AG10803 (cell line): ENCODE measurements at regions not wholly inside any gene's neighbourhood (a gene's known extent, or its start where the extent isn't known, plus 50 kb on each side); places are given as distances from the start of the nearest gene placed in this dataset.
"Not testable (repeated sequence)": the region's sequence is repeated elsewhere in the genome, so short reads cannot be mapped to it uniquely, and the experiment has no call there.

ENCODE experiments used
- DNase-seq: peaks from one replicate; pipeline ENCODE4 v3.0.0; 2010; ENCODE audit warnings: low read depth
- H3K4me3 ChIP-seq: 2 replicates; pipeline ENCODE4 v1.5.1; 2011; ENCODE audit warnings: mild to moderate bottlenecking, low read length, control low read depth
- CTCF ChIP-seq: conservative IDR thresholded peaks from 2 replicates; pipeline ENCODE4 v1.5.1; 2011; ENCODE audit warnings: mild to moderate bottlenecking, low read length, control low read depth, inconsistent platforms

GRCh38 chr1:221981461-221981860 lies 239.6 kb upstream of the DUSP10 start:
- TF ChIP-seq CTCF: no peak
- DNase-seq: peak; percentile 38
- no peak overlapping the region for H3K4me3 ChIP-seq

GRCh38 chr1:221979444-221980032 lies 237.6 kb upstream of the DUSP10 start:
- no peak; the same call in 1 of the 2 replicates for TF ChIP-seq CTCF

GRCh38 chr1:221978631-221979334 lies 236.9 kb upstream of the DUSP10 start:
- not testable (repeated sequence) for DNase-seq, H3K4me3 ChIP-seq

More at GRCh38 chr1:221979444-221980032, 237.6 kb upstream of the DUSP10 start:
- DNase-seq: no peak
- H3K4me3 ChIP-seq: no peak overlapping the region

DNA sequence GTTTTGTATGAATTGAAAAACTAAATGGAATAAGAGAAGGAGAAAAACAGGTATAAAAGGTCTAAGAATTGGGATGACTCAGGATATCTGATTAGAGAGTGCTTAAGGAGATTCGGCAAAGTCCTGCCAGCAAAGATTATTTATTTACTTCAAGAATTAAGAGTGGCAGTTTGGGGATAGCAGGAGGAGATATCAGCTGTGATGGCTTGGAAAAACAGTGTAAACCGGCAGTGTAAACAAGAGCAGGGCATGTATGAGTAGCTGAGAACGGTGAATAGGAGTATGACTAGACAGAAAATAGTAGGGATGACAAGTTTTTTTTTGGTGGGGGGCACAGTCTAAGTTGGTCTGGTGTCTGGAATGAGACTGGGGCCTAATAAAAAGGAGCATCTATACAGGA lies 231.9 kb upstream of the DUSP10 start:
- not testable (repeated sequence) for H3K4me3 ChIP-seq, DNase-seq

DNA sequence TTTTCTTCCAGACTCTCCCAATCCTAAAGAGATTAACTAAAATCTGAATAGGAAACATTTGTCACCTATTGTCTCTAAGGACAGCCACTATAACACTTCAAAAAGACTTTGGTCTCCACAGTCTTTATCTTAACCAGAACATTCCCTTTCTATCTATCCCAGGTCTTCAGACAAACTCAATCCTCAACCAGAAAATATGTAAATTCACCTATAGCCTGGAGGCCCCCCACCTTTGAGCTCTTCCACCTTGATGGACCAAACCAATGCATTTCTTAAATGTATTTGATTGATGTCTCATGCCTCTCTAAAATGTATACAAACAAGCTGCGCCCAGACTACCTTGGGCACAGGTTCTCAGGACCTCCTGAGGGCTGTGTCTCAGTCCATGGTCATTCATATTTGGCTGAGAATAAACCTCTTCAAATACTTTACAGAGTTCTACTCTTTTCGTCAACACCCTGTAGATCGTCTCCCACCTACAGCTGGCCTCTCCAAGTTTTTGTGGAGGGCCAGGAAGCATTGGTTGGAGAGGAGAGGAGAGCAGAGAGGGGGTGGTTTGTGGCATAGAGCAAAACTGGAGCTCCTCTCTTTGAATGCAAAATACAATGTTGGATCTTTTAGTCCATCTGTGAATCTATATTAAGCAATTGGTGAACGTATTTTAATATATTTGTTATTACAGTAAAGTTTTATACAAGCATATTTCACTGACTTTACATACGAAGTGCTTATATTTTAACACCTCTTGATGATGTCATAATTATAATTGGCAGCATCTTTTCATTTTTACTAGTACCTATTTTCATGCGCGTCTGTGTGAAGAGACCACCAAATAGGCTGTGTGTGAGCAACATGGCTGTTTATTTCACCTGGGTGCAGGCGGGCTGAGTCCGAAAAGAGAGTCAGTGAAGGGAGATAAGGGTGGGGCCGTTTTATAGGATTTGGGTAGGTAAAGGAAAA lies 230.7 kb upstream of the DUSP10 start:
- no peak overlapping the region for H3K4me3 ChIP-seq
- TF ChIP-seq CTCF: no peak
- no peak for DNase-seq

GRCh38 chr1:221971035-221971434 lies 229.1 kb upstream of the DUSP10 start:
- not testable (repeated sequence) for DNase-seq, H3K4me3 ChIP-seq

DNA sequence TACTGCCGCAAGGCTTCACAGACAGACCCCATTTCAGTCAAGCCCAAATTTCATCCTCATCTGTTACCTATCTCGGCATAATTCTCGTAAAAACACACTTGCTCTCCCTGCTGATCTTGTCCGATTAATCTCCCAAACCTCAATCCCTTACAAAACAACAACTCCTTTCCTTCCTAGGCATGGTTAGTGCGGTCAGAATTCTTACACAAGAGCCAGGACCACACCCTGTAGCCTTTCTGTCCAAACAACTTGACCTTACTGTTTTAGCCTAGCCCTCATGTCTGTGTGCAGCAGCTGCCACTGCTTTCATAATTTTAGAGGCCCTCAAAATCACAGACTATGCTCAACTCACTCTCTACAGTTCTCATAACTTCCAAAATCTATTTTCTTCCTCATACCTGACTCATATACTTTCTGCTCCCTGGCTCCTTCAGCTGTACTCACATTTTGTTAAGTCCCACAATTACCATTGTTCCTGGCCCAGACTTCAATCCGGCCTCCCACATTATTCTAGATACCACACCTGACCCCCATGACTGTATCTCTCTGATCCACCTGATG lies 227.5 kb upstream of the DUSP10 start:
- not testable (repeated sequence) for H3K4me3 ChIP-seq, DNase-seq

GRCh38 chr1:221967538-221967937 lies 225.6 kb upstream of the DUSP10 start:
- not testable (repeated sequence) for DNase-seq, H3K4me3 ChIP-seq

DNA sequence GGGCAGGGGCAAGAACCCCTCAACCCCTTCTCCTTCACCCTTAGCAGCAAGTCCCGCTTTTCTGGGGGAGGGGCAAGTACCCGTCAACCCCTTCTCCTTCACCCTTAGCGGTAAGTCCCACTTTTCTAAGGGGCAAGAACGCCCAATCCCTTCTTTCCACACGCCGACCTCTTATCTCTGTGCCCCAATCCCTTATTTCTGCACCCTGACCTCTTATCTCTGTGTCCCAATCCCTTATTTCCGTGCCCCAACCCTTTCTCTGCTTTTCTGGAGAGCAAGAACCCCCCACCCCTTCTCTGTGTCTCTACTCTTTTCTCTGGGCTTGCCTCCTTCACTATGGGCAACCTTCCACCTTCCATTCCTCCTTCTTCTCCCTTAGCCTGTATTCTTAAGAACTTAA lies 225.0 kb upstream of the DUSP10 start:
- DNase-seq, H3K4me3 ChIP-seq: not testable (repeated sequence)

GRCh38 chr1:221965891-221966290 lies 224.0 kb upstream of the DUSP10 start:
- H3K4me3 ChIP-seq, DNase-seq: not testable (repeated sequence)
